Breast epithelium (tissue), 4 donors: ENCODE measurements at regions not wholly inside any gene's neighbourhood (a gene's known extent, or its start where the extent isn't known, plus 50 kb on each side); places are given as distances from the start of the nearest gene placed in this dataset.
A peak's percentile ranks its signal among the peaks of the same experiment; 100 is the strongest.

Experiments
- DNase-seq, 2 donors: peaks; one replicate each; pipeline ENCODE4 v3.0.0-alpha.2; 2019; ENCODE audit warnings: low spot score in 2 of 2
- H3K27ac ChIP-seq, 2 donors: fragments of 200-600 bp; sonication (generic) in 1 of 2; one replicate each; pipeline ENCODE4 v1.5.1; 2016 to 2019; ENCODE audit warnings: mild to moderate bottlenecking in 1 of 2
- H3K27me3 ChIP-seq, 2 donors: fragments of 200-600 bp; sonication (generic) in 1 of 2; one replicate each; pipeline versions ENCODE4 v1.5.1 to v1.6.0; 2017 to 2019; ENCODE audit warnings: control low read depth in 1 of 2, mild to moderate bottlenecking in 1 of 2
- H3K36me3 ChIP-seq: fragments of 200-600 bp; one replicate; pipeline ENCODE4 v1.5.1; 2019
- H3K4me1 ChIP-seq, 2 donors: fragments of 200-600 bp; sonication (generic); one replicate each; pipeline ENCODE4 v1.5.1; 2016 to 2019; ENCODE audit warnings: control low read depth in 1 of 2
- H3K4me3 ChIP-seq, 3 donors: fragments of 200-600 bp; sonication (generic); 1 replicate in 2 of 3; 2 replicates in 1 of 3; pipeline ENCODE4 v1.5.1; 2016 to 2019; ENCODE audit warnings: mild to moderate bottlenecking in 3 of 3, moderate library complexity in 2 of 3
- H3K9me3 ChIP-seq, 2 donors: fragments of 200-600 bp; sonication (generic) in 1 of 2; one replicate each; pipeline ENCODE4 v1.5.1; 2016 to 2019; ENCODE audit warnings: control low read depth in 1 of 2
- CTCF ChIP-seq, 3 donors: fragments of 450-650 bp; IDR thresholded peaks; one replicate each; pipeline ENCODE4 v1.5.1; 2016 to 2017; ENCODE audit warnings: antibody characterized with exemption in 3 of 3, mild to moderate bottlenecking in 3 of 3, moderate library complexity in 3 of 3
- POLR2A ChIP-seq: fragments of 450-650 bp; IDR thresholded peaks from one replicate; pipeline ENCODE4 v1.6.1; 2016; ENCODE audit warnings: antibody characterized with exemption, mild to moderate bottlenecking, moderate library complexity
- POLR2AphosphoS5 ChIP-seq, 3 donors: sonication (generic); formaldehyde crosslinking; IDR thresholded peaks; one replicate each; pipeline ENCODE4 v1.6.1; 2017; ENCODE audit warnings: antibody characterized with exemption in 3 of 3
- intact Hi-C: fragments of 100-400 bp; cut with DNase I; formaldehyde crosslinking; loops from one replicate; pipeline ENCODE4 v1.15.1; 2023; ENCODE audit warnings: low total_unique reads

GRCh38 chr2:200172521-200172920, 134.0 kb upstream of the SPATS2L start:
- Histone ChIP-seq H3K36me3 (no peaks in the 10 kb centered on the region), H3K27me3 (no peaks in the 10 kb centered on the region), H3K4me3 (no peak overlapping the region), H3K27ac (no peak overlapping the region), H3K9me3 (no peaks in the 10 kb centered on the region), H3K4me1 (no peaks in the 10 kb centered on the region)
- intact Hi-C loops = no loop called here
- DNase-seq = no peak
- TF ChIP-seq CTCF (IDR thresholded peaks at IDR 0.05) (no peak), POLR2AphosphoS5 (IDR thresholded peaks at IDR 0.05) (no peak), POLR2A (no peak)

- Histone ChIP-seq H3K36me3 (no peaks in the 10 kb centered on the region), H3K27ac (no peak overlapping the region), H3K4me3 (no peak overlapping the region), H3K27me3 (no peaks in the 10 kb centered on the region), H3K9me3 (no peaks in the 10 kb centered on the region), H3K4me1 (no peaks in the 10 kb centered on the region)
- TF ChIP-seq CTCF (IDR thresholded peaks at IDR 0.05) (no peak), POLR2A (no peak), POLR2AphosphoS5 (IDR thresholded peaks at IDR 0.05) (no peak)
- DNase-seq = no peak
- intact Hi-C loops = no loop called here
These were observed 133.4 kb upstream of the SPATS2L start for GRCh38 chr2:200172944-200173581.

GRCh38 chr2:200173691-200174090, 132.8 kb upstream of the SPATS2L start:
- H3K27me3 ChIP-seq = no peaks in the 10 kb centered on the region
- H3K36me3 ChIP-seq = no peaks in the 10 kb centered on the region
- H3K27ac ChIP-seq = no peak overlapping the region
- intact Hi-C loops = no loop called here
- H3K4me3 ChIP-seq = no peak overlapping the region
- no peak for TF ChIP-seq CTCF (IDR thresholded peaks at IDR 0.05)
- no peak for TF ChIP-seq POLR2AphosphoS5 (IDR thresholded peaks at IDR 0.05)
- no peak for TF ChIP-seq POLR2A
- no peaks in the 10 kb centered on the region for H3K9me3 ChIP-seq
- no peak for DNase-seq
- no peaks in the 10 kb centered on the region for H3K4me1 ChIP-seq

- Histone ChIP-seq H3K36me3 (no peaks in the 10 kb centered on the region), H3K9me3 (no peaks in the 10 kb centered on the region), H3K27me3 (no peaks in the 10 kb centered on the region), H3K27ac (no peak overlapping the region), H3K4me3 (peak overlapping the region in 1 of 3 donors; percentile 31), H3K4me1 (no peaks in the 10 kb centered on the region)
- intact Hi-C loops = no loop called here
- DNase-seq = no peak
- TF ChIP-seq POLR2A = no peak
- TF ChIP-seq CTCF (IDR thresholded peaks at IDR 0.05) = no peak
- TF ChIP-seq POLR2AphosphoS5 (IDR thresholded peaks at IDR 0.05) = no peak
These were observed 131.9 kb upstream of the SPATS2L start for GRCh38 chr2:200174433-200175216.
